Upper lobe of right lung (tissue), 1 donor: ENCODE measurements at regions not wholly inside any gene's neighbourhood (a gene's known extent, or its start where the extent isn't known, plus 50 kb on each side); places are given as distances from the start of the nearest gene placed in this dataset.
A peak's percentile ranks its signal among the peaks of the same experiment; 100 is the strongest.

ENCODE experiments used
- ATAC-seq: fragments of 200-7000 bp; cut with Tn5 transposase; one replicate; pipeline ENCODE4 v1.9.1; 2020; ENCODE audit warnings: mild to moderate bottlenecking, moderate library complexity
- DNase-seq: peaks from one replicate; pipeline ENCODE4 v3.0.0-alpha.2; 2020
- H3K27ac ChIP-seq: fragments of 200-600 bp; one replicate; pipeline ENCODE4 v1.8.0; 2022
- H3K27me3 ChIP-seq: fragments of 200-600 bp; one replicate; pipeline ENCODE4 v1.8.0; 2022; ENCODE audit warnings: mild to moderate bottlenecking
- H3K36me3 ChIP-seq: fragments of 200-600 bp; one replicate; pipeline ENCODE4 v1.8.0; 2022
- H3K4me1 ChIP-seq: fragments of 200-600 bp; one replicate; pipeline ENCODE4 v1.8.0; 2022
- H3K4me3 ChIP-seq: fragments of 200-600 bp; one replicate; pipeline ENCODE4 v1.8.0; 2022; ENCODE audit warnings: mild to moderate bottlenecking
- H3K9me3 ChIP-seq: fragments of 200-600 bp; one replicate; pipeline ENCODE4 v1.8.0; 2022
- intact Hi-C: fragments of 100-400 bp; cut with DNase I; formaldehyde crosslinking; loops from one replicate; pipeline ENCODE4 v1.11.0; 2022
- TF ChIP-seq, protein P1 (sequence below): fragments of 200-600 bp; IDR thresholded peaks from one replicate; pipeline ENCODE4 v1.8.0; 2022; ENCODE audit warnings: antibody characterized with exemption
- donor health status: DM: no; HTN: yes; CAD: no; lungs with severe emphysema.

DNA sequence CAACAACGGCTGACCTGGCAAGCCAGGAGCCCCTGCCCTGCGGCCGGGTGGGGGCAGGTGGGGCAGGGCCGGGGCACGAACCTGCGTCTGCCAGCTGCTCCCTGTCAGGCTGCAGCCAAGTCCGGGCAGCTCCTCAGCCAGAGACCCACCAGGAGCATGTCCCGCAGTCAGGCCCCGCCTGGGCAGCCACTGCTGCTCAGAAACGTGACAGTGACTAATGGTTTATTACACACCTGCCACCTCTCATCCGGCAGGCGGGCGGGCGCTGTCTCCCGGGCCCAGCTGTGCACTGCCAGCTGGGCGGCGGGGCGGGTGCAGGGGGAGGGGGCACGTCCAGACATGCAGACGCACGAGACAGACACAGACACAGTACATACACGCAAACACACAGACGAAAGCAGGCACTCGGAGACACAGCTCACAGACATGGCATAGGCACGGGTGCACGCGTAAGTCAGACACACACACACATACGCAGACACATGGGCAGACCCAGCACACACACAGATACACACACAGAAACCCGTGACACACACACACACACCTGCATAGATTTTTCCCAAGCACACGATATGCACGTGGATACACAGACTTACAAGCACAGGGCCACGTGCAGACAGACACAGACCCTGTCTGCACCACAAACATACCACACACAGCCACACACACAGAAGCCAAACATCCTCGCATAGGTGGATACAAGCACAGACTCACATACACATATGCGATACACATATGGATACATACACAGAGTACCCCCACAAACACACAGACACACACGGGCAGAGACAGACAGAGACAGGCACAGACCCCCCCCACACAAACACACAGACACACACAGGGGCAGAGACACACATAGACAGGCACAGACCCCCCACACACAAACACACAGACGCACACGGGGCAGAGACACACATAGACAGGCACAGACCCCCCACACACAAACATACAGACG is 248.3 kb upstream of the CIBAR2 start:
- peaks cover 3% of the 10 kb centered on the region for H3K4me1 ChIP-seq
- H3K27ac ChIP-seq = no peak overlapping the region
- TF ChIP-seq, protein P1, sequence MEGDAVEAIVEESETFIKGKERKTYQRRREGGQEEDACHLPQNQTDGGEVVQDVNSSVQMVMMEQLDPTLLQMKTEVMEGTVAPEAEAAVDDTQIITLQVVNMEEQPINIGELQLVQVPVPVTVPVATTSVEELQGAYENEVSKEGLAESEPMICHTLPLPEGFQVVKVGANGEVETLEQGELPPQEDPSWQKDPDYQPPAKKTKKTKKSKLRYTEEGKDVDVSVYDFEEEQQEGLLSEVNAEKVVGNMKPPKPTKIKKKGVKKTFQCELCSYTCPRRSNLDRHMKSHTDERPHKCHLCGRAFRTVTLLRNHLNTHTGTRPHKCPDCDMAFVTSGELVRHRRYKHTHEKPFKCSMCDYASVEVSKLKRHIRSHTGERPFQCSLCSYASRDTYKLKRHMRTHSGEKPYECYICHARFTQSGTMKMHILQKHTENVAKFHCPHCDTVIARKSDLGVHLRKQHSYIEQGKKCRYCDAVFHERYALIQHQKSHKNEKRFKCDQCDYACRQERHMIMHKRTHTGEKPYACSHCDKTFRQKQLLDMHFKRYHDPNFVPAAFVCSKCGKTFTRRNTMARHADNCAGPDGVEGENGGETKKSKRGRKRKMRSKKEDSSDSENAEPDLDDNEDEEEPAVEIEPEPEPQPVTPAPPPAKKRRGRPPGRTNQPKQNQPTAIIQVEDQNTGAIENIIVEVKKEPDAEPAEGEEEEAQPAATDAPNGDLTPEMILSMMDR = no peak
- DNase-seq (peak; percentile 79), ATAC-seq (peak; percentile 44)
- H3K4me3 ChIP-seq = no peak overlapping the region
- H3K9me3 ChIP-seq = no peaks in the 10 kb centered on the region
- no peaks in the 10 kb centered on the region for H3K36me3 ChIP-seq
- intact Hi-C loops = no loop called here
- H3K27me3 ChIP-seq = no peaks in the 10 kb centered on the region

DNA sequence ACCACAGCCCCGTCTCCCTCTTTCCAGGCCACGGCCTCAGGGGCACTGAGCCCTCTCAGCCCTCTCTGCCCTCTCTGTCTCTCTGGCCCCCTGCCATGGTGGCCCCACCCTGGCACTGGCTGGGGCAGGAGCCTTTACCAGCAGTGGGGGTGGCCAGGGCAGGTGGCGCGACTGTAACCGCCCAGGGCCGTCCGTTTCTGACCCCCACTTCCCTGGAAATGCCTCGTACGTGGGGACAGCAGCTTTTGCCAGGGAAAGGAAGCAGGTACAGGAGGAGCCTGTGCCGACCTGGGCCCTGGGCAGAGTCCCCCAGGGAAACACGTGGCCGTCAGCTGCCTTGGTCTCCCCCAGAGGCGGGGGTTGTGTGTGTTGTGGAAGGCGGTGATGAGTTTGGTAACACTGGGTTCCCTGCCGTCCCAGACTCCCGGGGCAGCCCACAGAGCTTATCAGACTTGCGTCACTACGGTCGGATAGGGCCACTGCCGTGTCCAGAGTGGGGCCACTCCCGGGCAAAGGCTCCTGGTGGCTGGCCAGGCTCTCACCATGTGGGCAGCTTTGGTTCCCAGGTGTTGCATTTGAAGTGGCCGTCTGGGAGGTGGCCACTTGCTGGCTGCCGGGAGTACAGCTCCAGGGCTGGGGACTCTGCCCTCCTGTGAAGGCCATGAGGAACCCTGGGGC is 249.3 kb upstream of the CIBAR2 start:
- Histone ChIP-seq H3K4me3 (no peak overlapping the region), H3K36me3 (no peaks in the 10 kb centered on the region), H3K9me3 (no peaks in the 10 kb centered on the region), H3K27ac (peak overlapping the region; percentile 75), H3K27me3 (no peaks in the 10 kb centered on the region), H3K4me1 (peaks cover 3% of the 10 kb centered on the region)
- peak; percentile 91 for DNase-seq
- ATAC-seq = peak; percentile 85
- TF ChIP-seq, protein P1 = no peak
- intact Hi-C loops = no loop called here

DNA sequence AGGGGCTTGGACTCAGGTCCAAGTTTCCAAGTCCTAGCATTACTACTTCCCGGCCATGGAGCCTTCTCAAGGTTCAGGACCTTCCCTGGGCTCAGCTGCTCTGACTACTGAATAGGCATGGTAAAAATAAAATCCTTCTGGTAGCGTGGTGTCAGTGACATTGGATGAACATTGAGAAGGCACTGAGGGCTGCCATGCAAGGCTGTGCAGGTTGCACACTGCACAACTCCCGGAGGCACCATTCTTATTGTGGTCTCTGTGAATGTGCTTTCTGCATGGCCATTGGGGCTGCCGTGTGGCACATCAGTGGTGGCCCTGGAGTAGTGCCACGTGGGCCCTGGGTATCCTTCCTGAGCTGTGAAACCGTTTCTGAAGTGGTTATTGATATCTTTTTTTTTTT is 250.2 kb upstream of the CIBAR2 start:
- no peak overlapping the region for H3K4me3 ChIP-seq
- DNase-seq (no peak), ATAC-seq (no peak)
- TF ChIP-seq, protein P1 = no peak
- no peaks in the 10 kb centered on the region for H3K9me3 ChIP-seq
- intact Hi-C loops = no loop called here
- peak overlapping the region; percentile 75 for H3K27ac ChIP-seq
- no peaks in the 10 kb centered on the region for H3K27me3 ChIP-seq
- peaks cover 3% of the 10 kb centered on the region for H3K4me1 ChIP-seq
- H3K36me3 ChIP-seq = no peaks in the 10 kb centered on the region

DNA sequence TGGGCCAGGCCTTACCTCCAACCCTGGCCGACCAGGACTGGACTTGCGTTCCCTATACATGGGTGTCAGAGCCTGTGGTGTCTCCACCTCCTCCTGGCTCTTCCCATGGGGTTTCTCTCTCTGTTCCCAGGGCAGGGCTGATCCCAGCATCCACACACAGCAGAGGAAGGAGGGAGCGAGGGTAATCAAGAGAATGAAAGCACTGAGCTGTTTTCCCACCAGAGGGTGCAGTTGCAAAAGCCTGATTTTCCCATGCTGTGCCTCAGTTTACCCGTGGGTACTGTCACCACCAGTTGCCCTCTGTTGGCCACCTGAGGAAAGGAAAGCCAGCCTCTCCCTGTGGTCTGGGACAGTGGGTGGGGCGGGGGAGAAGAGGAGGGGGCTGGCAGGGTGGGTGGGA is 249.7 kb upstream of the GSE1 start:
- Histone ChIP-seq H3K27me3 (no peaks in the 10 kb centered on the region), H3K27ac (no peak overlapping the region), H3K4me3 (no peak overlapping the region), H3K4me1 (peaks cover 3% of the 10 kb centered on the region), H3K9me3 (no peaks in the 10 kb centered on the region), H3K36me3 (no peaks in the 10 kb centered on the region)
- intact Hi-C loops = no loop called here
- TF ChIP-seq, protein P1 = no peak
- DNase-seq (peak; percentile 56), ATAC-seq (no peak)

DNA sequence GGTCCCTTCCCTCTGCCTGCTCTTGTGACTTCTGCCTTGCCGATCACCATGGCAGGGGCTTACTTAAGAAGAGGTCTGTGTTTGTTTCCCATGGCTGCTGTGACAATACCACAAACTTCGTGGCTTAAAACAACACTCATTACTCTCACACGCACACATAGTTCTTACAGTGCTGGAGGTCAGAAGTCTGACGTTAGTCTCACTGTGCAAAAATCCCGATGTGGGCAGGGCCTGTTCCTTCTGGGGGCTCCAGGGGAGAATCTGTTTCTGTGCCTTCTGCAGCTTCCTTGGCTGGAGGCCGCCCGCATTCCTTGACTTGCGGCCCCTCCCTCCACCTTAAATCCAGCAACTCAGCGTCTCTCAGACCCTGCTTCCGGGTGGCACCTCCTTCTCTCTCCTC is 249.2 kb upstream of the GSE1 start:
- Histone ChIP-seq H3K27ac (no peak overlapping the region), H3K27me3 (no peaks in the 10 kb centered on the region), H3K36me3 (no peaks in the 10 kb centered on the region), H3K9me3 (no peaks in the 10 kb centered on the region), H3K4me1 (peaks cover 3% of the 10 kb centered on the region), H3K4me3 (no peak overlapping the region)
- DNase-seq (no peak), ATAC-seq (no peak)
- TF ChIP-seq, protein P1 = no peak
- intact Hi-C loops = no loop called here
